Calu3 (cell line): ENCODE measurements at regions not wholly inside any gene's neighbourhood (a gene's known extent, or its start where the extent isn't known, plus 50 kb on each side); places are given as distances from the start of the nearest gene placed in this dataset.
"Not testable (repeated sequence)": the region's sequence is repeated elsewhere in the genome, so short reads cannot be mapped to it uniquely, and the experiment has no call there.

Experiments
- BruUV-seq: library from RNA; stranded (reverse); fragments of 400-500 nt; replicated peaks from 2 replicates; lab custom pipeline; 2021; lab: Mats Ljungman, UMichigan
- CTCF ChIA-PET: fragments of 300-600 bp; sonication (Branson Sonifier 250); formaldehyde crosslinking; loops from one replicate; lab custom pipeline; 2022; ENCODE audit warnings: antibody characterized with exemption; lab: Charles Lee
- DNase-seq: peaks from one replicate; pipeline ENCODE4 v3.0.0; 2022
- H3K27ac Mint-ChIP-seq: one replicate; pipeline ENCODE4 v1.8.0; 2022; ENCODE audit warnings: mixed read lengths; ENCODE audit not compliant: unreplicated experiment
- H3K27me3 Mint-ChIP-seq: one replicate; pipeline ENCODE4 v1.8.0; 2022; ENCODE audit warnings: mixed read lengths; ENCODE audit not compliant: unreplicated experiment
- H3K36me3 Mint-ChIP-seq: one replicate; pipeline ENCODE4 v1.8.0; 2022; ENCODE audit warnings: mild to moderate bottlenecking, moderate library complexity, mixed read lengths; ENCODE audit not compliant: insufficient read depth, unreplicated experiment
- H3K4me1 Mint-ChIP-seq: one replicate; pipeline ENCODE4 v1.8.0; 2022; ENCODE audit warnings: mild to moderate bottlenecking, low read depth, mixed read lengths; ENCODE audit not compliant: unreplicated experiment
- H3K4me3 Mint-ChIP-seq: one replicate; pipeline ENCODE4 v1.8.0; 2022; ENCODE audit warnings: mild to moderate bottlenecking, low read depth, moderate library complexity, mixed read lengths; ENCODE audit not compliant: unreplicated experiment
- H3K9me3 Mint-ChIP-seq: one replicate; pipeline ENCODE4 v1.8.0; 2022; ENCODE audit warnings: low read depth, mixed read lengths; ENCODE audit not compliant: unreplicated experiment
- CTCF ChIP-seq: fragments of 200-600 bp; IDR thresholded peaks from one replicate; pipeline ENCODE4 v1.8.0; 2022; ENCODE audit warnings: antibody characterized with exemption; ENCODE audit not compliant: unreplicated experiment
- intact Hi-C: fragments of 100-400 bp; cut with micrococcal nuclease; formaldehyde crosslinking; loops from one replicate; pipeline ENCODE4 v1.10.0; 2022; ENCODE audit not compliant: unreplicated experiment

DNA sequence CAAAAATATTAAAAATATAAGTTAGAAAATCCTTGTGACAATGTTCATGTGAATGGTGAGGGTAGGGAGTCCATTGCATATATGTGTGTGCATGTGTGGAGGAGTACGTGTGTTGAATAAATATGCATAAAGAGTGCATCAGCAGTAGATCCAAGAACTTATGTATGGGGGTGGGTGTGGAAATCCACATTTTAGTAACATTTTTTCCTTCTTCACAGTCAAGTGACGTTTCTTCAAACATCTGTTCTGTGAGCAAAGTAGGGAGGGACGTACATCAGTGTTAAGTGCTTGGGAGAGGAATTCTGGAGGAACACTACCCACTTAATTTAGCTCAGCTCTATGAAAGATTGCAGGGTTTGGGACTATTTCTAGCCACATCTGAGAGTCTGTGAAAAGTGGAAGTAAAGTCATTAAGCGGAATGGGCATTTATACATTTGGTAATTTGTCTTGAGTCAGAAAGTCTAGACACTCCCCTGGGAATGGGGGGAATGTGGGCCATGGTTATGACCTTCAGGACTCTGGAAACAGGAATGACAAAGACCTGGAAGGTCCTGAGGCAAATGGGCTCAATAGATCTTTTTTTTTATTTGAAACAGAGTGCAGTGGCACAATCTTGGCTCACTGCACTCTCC lies 156.4 kb upstream of the PLXNC1 start:
- Mint-ChIP-seq H3K4me1 (no peaks in the 10 kb centered on the region), H3K27me3 (no peaks in the 10 kb centered on the region), H3K4me3 (no peak overlapping the region), H3K9me3 (no peaks in the 10 kb centered on the region), H3K36me3 (no peaks in the 10 kb centered on the region), H3K27ac (no peak overlapping the region)
- no TSS peak for BruUV-seq
- CTCF ChIA-PET, result no interaction called here
- no peak for TF ChIP-seq CTCF
- DNase-seq, result no peak
- intact Hi-C loops, result no loop called here

GRCh38 chr12:93994721-93995120 lies 153.7 kb upstream of the PLXNC1 start:
- Mint-ChIP-seq H3K27me3 (no peaks in the 10 kb centered on the region), H3K4me3 (no peak overlapping the region), H3K9me3 (peaks cover 2% of the 10 kb centered on the region), H3K4me1 (no peaks in the 10 kb centered on the region), H3K27ac (no peak overlapping the region), H3K36me3 (no peaks in the 10 kb centered on the region)
- TF ChIP-seq CTCF, result no peak
- intact Hi-C loops, result no loop called here
- BruUV-seq, result no TSS peak
- CTCF ChIA-PET, result no interaction called here
- no peak for DNase-seq

GRCh38 chr12:93996321-93996720 lies 152.1 kb upstream of the PLXNC1 start:
- intact Hi-C loops, result no loop called here
- no peaks in the 10 kb centered on the region for H3K27me3 Mint-ChIP-seq
- no peak overlapping the region for H3K27ac Mint-ChIP-seq
- no peak for DNase-seq
- H3K4me3 Mint-ChIP-seq, result no peak overlapping the region
- BruUV-seq, result no TSS peak
- H3K36me3 Mint-ChIP-seq, result no peaks in the 10 kb centered on the region
- H3K9me3 Mint-ChIP-seq, result peaks cover 2% of the 10 kb centered on the region
- CTCF ChIA-PET, result no interaction called here
- H3K4me1 Mint-ChIP-seq, result no peaks in the 10 kb centered on the region
- no peak for TF ChIP-seq CTCF

- H3K36me3 Mint-ChIP-seq, result no peaks in the 10 kb centered on the region
- no peaks in the 10 kb centered on the region for H3K4me1 Mint-ChIP-seq
- H3K4me3 Mint-ChIP-seq, result no peak overlapping the region
- intact Hi-C loops, result no loop called here
- BruUV-seq, result no TSS peak
- TF ChIP-seq CTCF, result no peak
- H3K27ac Mint-ChIP-seq, result no peak overlapping the region
- no peak for DNase-seq
- peaks cover 15% of the 10 kb centered on the region for H3K27me3 Mint-ChIP-seq
- CTCF ChIA-PET, result interaction anchor here (0.9 kb wide), 1 partner anchor 274 kb away, joined by 3 read pairs; no protein-coding TSS in a partner anchor
- H3K9me3 Mint-ChIP-seq, result peaks cover 4% of the 10 kb centered on the region
Measured at GRCh38 chr12:94001691-94002090, 146.7 kb upstream of the PLXNC1 start.

GRCh38 chr12:94002925-94003324 lies 145.5 kb upstream of the PLXNC1 start:
- BruUV-seq, H3K27ac Mint-ChIP-seq, H3K9me3 Mint-ChIP-seq, H3K4me1 Mint-ChIP-seq, CTCF ChIA-PET, DNase-seq, H3K36me3 Mint-ChIP-seq, intact Hi-C loops, H3K4me3 Mint-ChIP-seq: not testable (repeated sequence)
- peaks cover 15% of the 10 kb centered on the region for H3K27me3 Mint-ChIP-seq

- H3K9me3 Mint-ChIP-seq, BruUV-seq, H3K4me1 Mint-ChIP-seq, CTCF ChIA-PET, intact Hi-C loops, H3K27ac Mint-ChIP-seq, H3K4me3 Mint-ChIP-seq, DNase-seq, H3K36me3 Mint-ChIP-seq: not testable (repeated sequence)
- peaks cover 15% of the 10 kb centered on the region for H3K27me3 Mint-ChIP-seq
Measured at GRCh38 chr12:94007833-94008232, 140.5 kb upstream of the PLXNC1 start.
